HG02973 (cell line): ENCODE measurements at regions not wholly inside any gene's neighbourhood (a gene's known extent, or its start where the extent isn't known, plus 50 kb on each side); places are given as distances from the start of the nearest gene placed in this dataset.
"Not testable (repeated sequence)": the region's sequence is repeated elsewhere in the genome, so short reads cannot be mapped to it uniquely, and the experiment has no call there.

Experiments
- ATAC-seq: cut with Tn5 transposase; IDR thresholded peaks from one replicate; pipeline ENCODE4 v1.9.1; 2021; ENCODE audit warnings: moderate library complexity; ENCODE audit not compliant: unreplicated experiment

GRCh38 chr7:145478541-145478940, 638.1 kb upstream of the CNTNAP2 start:
- ATAC-seq = no peak

GRCh38 chr7:145474009-145474686, 638.3 kb upstream of the TPK1 start:
- ATAC-seq = no peak

- ATAC-seq = no peak
Measured at GRCh38 chr7:145471883-145472282, 636.0 kb upstream of the TPK1 start.

DNA sequence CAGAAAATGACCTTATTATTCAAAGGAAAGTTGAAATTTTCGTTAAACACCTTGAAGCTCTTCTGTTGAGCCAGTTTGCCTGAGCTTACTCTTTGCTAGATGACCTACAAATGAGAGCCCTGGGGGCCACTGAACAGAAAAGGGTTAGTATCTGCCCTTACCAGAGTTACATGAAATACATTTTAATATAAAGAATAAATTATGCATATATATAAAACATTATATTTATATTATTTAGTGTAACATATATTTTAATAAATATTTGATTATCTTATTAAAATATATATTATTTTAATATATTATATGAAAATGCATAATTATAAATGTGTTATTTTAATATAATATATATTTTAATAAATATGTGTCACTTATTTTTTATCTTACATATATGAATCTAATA, 628.4 kb upstream of the TPK1 start:
- no peak for ATAC-seq

DNA sequence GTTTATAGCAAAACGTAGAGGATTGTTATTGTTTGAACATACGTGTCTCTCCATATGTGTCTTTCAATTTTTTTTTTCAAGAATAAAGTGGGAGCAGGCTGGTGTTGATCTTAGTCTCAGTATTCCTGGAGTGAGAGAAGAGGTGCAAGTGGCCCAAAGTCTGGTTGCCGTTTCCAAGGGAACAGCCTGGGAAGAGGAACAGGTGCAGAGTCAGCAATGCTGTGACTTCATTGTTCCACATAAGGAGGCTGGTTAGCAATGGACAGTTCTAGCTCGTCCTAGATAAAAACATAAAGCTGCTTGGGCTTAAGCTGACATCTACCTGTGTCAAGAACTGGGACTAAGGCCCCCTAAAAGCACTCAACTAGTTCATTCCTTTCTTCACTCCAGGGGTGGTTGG, 626.6 kb upstream of the TPK1 start:
- ATAC-seq = no peak

DNA sequence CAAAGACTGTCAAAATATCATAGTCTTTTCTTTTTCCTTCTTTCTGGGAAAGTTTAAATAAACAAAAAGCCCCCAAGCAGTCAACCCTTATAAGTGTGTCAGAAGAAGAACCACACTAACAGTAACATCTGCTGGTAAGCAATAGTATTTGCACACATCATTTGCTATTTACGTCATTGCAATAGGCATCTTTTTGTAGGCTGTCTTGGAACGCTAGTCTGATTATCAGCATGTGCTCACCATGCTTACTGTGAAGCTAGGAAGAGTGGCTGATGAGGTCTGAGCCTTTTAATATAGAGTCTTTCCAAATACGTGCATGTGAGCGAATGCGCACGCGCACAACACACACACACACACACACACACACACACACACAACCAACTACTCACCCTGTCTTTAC, 599.0 kb upstream of the TPK1 start:
- no peak for ATAC-seq

DNA sequence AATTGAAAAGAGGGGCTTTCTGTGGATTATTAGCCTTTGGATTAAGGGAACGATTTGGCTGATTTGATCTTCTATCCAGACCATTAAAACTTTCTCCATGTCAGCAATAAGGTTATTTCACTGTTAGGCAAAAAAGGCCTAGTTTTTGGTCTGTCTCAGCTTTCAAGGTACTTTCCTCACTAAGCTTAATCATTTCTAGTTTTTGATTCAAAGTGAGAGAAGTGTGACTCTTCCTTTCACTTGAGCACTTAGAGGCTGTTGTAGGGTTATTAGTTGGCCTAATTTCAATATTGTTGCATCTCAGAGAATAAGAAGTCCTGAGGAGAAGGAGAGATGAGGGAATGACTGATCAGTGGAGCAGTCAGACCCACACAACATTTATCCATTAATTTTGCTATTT, 596.0 kb upstream of the TPK1 start:
- ATAC-seq = no peak

DNA sequence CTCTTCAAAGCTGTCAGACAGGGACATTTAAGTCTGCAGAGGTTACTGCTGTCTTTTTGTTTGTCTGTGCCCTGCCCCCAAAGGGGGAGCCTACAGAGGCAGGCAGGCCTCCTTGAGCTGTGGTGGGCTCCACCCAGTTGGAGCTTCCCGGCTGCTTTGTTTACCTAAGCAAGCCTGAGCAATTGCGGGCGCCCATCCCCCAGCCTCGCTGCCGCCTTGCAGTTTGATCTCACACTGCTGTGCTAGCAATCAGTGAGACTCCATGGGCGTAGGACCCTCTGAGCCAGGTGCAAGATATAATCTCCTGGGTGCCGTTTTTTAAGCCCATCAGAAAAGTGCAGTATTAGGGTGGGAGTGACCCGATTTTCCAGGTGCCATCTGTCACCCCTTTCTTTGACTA, 582.6 kb upstream of the TPK1 start:
- not testable (repeated sequence) for ATAC-seq

- ATAC-seq = no peak
Measured at GRCh38 chr7:145411066-145411465, 575.2 kb upstream of the TPK1 start.

GRCh38 chr7:145398758-145399157, 562.9 kb upstream of the TPK1 start:
- no peak for ATAC-seq

GRCh38 chr7:145394126-145394525, 558.3 kb upstream of the TPK1 start:
- no peak for ATAC-seq

DNA sequence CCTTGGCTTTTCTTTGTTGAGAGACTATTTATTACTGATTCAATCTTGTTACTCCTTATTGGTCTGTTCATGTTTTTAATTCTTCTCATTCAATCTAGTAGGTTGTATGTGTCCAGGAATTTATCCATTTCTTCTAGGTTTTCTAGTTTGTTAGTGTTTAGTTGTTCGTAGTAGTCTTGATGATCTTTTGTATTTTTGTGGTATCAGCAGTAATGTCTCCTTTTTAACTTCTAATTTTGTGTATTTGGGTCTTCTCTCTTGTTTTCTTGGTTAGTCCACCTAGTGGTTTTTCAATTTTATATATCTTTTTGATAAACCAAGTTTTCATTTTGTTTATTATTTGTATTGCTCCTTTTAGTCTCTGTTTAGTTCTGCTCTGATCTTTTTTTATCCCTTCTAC, 546.9 kb upstream of the TPK1 start:
- ATAC-seq = no peak

GRCh38 chr7:145378197-145378596, 542.3 kb upstream of the TPK1 start:
- ATAC-seq = no peak

DNA sequence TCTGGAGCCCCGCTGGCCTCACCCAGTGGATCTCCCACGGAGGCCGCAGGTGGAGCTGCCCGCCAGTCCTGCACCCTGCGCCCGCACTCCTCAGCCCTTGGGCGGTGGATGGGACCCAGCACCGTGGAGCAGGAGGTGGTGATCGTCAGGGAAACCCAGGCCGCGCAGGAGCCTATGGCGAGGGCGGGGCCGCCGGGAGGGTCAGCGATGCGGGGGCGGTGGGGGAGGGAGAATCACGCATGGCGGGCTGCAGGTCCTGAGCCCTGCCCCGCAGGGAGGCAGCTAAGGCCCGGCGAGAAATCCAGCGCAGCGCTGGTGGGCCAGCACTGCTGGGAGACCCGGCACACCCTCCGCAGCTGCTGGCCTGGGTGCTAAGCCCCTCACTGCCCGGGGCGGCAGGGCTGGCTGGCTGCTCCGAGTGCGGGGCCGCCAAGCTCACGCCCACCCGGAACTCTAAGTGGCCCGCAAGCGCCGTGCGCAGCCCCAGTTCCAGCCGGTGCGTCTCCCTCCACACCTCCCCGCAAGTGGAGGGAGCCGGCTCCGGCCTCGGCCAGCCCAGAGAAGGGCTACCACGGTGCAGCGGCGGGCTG, 524.8 kb upstream of the TPK1 start:
- ATAC-seq = no peak

- ATAC-seq = no peak
Measured at GRCh38 chr7:145350334-145350733, 514.5 kb upstream of the TPK1 start.

- ATAC-seq = not testable (repeated sequence)
Measured at GRCh38 chr7:145349452-145349851, 513.6 kb upstream of the TPK1 start.

DNA sequence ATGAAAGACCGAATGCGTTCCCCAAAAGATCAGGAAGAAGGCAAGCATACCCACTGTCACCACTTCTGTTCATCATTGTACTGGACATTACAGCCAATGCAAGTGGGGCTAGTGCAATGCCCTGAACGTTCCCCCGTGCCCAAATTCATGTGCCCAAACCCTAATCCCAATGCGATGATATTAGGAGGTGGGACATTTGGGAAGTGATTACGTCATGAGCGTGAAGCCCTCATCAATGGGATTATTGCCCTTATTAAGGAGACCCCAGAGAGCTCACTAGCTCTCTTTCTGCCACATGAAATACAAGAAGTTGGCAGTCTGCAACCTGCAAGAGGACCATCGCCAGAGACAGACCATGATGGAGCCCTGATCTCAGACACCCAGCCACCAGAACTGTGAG, 511.4 kb upstream of the TPK1 start:
- ATAC-seq = no peak

GRCh38 chr7:145339319-145339718, 503.5 kb upstream of the TPK1 start:
- ATAC-seq = no peak

DNA sequence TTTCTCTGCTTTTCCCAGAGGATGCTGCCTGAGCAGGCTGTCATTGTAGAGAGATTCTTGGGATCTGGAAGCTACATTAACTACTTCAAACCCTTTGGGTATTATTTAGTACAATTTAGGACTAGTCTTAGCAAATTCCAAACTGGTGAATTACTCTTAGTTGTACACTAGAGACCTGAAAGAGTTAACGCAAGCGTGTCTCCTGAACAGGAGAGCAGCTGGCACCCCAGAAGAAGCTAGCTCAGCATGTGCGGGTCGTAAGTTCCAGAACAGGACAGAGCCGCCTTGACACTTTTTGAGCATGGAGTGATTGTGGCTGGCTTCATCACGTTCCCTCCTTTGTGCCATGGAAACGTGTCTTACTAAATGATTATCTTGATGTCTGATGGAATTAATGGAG, 495.7 kb upstream of the TPK1 start:
- no peak for ATAC-seq

GRCh38 chr7:145331076-145331475, 495.2 kb upstream of the TPK1 start:
- no peak for ATAC-seq

DNA sequence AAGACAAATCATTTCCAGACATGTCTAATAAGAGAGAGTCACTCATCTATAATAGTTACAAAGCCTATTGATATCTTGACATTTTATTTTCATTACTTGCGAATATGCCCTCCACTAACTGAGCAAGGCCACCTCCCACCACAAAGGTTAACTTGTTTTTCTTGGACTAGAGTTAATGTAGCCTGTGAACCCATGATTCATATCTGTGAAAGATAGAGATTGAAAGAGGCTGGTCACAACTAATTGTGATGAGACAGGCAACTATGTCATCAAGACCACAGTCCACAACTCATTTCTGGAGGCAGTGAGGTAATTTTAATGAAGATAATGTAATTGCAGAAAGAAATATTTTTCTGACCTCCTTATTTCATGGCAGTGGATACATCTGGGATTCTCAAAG, 491.8 kb upstream of the TPK1 start:
- no peak for ATAC-seq

DNA sequence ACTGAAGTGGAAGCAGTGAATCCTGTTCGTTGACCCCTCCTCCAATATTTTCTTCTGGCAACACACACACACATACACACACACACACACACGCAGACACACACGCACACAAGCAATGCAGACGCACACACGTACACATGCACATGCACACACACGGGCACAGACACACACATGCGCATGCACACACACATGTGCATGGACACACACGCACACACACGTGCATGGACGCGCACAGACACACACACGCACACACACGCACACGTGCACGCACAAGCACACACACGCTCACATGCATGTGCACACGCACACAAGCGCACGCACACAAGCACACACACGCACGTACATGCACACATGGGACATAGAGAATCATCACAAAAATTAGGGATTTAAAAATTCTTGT, 488.2 kb upstream of the TPK1 start:
- no peak for ATAC-seq

- no peak for ATAC-seq
Measured at GRCh38 chr7:145313551-145313950, 477.7 kb upstream of the TPK1 start.
